DND-41 (cell line): ENCODE measurements at regions not wholly inside any gene's neighbourhood (a gene's known extent, or its start where the extent isn't known, plus 50 kb on each side); places are given as distances from the start of the nearest gene placed in this dataset.

Experiments
- ATAC-seq: fragments of 200-7000 bp; cut with Tn5 transposase; 3 replicates; pipeline ENCODE4 v1.9.1; 2021; ENCODE audit warnings: low read depth; ENCODE audit not compliant: insufficient read depth
- DNase-seq: peaks from one replicate; pipeline ENCODE4 v3.0.0-alpha.2; 2020
- H2AFZ ChIP-seq: 2 replicates; pipeline ENCODE4 v1.6.0; 2012; ENCODE audit warnings: low read depth, low read length
- H3K27ac ChIP-seq: 2 replicates; pipeline ENCODE4 v1.5.1; 2012; ENCODE audit warnings: low read length, inconsistent platforms
- H3K27me3 ChIP-seq: fragments of 200-600 bp; sonication (generic); 2 replicates; pipeline ENCODE4 v1.6.0; 2012; ENCODE audit warnings: low read length, mild to moderate bottlenecking, inconsistent platforms; ENCODE audit not compliant: insufficient read depth, poor library complexity
- H3K36me3 ChIP-seq: 2 replicates; pipeline ENCODE4 v1.5.1; 2012; ENCODE audit warnings: low read length, inconsistent platforms; ENCODE audit not compliant: insufficient read depth
- H3K4me1 ChIP-seq: 2 replicates; pipeline ENCODE4 v1.5.1; 2012; ENCODE audit warnings: mild to moderate bottlenecking, low read length; ENCODE audit not compliant: insufficient read depth
- H3K4me2 ChIP-seq: 2 replicates; pipeline ENCODE4 v1.6.0; 2012; ENCODE audit warnings: mild to moderate bottlenecking, moderate library complexity, low read length, inconsistent platforms; ENCODE audit not compliant: insufficient read depth
- H3K4me3 ChIP-seq, 2 experiments: fragments of 200-600 bp in 1 of 2; shearing (Covaris generic) in 1 of 2; 2 replicates each; pipeline ENCODE4 v1.5.1; 2012 to 2016; ENCODE audit warnings: inconsistent platforms in 2 of 2, low read length in 2 of 2, mild to moderate bottlenecking in 2 of 2, low read depth in 1 of 2, moderate library complexity in 1 of 2
- H3K79me2 ChIP-seq: 2 replicates; pipeline ENCODE4 v1.6.0; 2012; ENCODE audit warnings: low read length, inconsistent platforms; ENCODE audit not compliant: insufficient read depth
- H3K9ac ChIP-seq: 2 replicates; pipeline ENCODE4 v1.6.0; 2012; ENCODE audit warnings: low read depth, mild to moderate bottlenecking, inconsistent platforms, low read length, moderate library complexity
- H3K9me3 ChIP-seq: 2 replicates; pipeline ENCODE4 v1.5.1; 2012; ENCODE audit warnings: low read length, moderate library complexity, mild to moderate bottlenecking, inconsistent platforms; ENCODE audit not compliant: insufficient read depth, severe bottlenecking
- H4K20me1 ChIP-seq: 2 replicates; pipeline ENCODE4 v1.6.0; 2012; ENCODE audit warnings: low read length; ENCODE audit not compliant: insufficient read depth
- CTCF ChIP-seq: IDR thresholded peaks from 2 replicates; pipeline ENCODE4 v1.5.1; 2012; ENCODE audit warnings: borderline replicate concordance, low read length, moderate library complexity, mild to moderate bottlenecking; ENCODE audit not compliant: poor library complexity, severe bottlenecking; ENCODE audit errors: extremely low read depth
- EZH2 ChIP-seq: IDR thresholded peaks from 3 replicates; pipeline ENCODE4 v1.6.1; 2012; ENCODE audit warnings: borderline replicate concordance, low read depth, mild to moderate bottlenecking, moderate library complexity, low read length, inconsistent platforms; ENCODE audit not compliant: severe bottlenecking

- no peak overlapping the region for H3K4me3 ChIP-seq
- no peaks in the 10 kb centered on the region for H3K9me3 ChIP-seq
- no peaks in the 10 kb centered on the region for H4K20me1 ChIP-seq
- DNase-seq, result no peak
- H3K36me3 ChIP-seq, result no peaks in the 10 kb centered on the region
- TF ChIP-seq EZH2, result no peak
- TF ChIP-seq CTCF, result no peak
- H3K9ac ChIP-seq, result no peak overlapping the region
- H3K79me2 ChIP-seq, result no peaks in the 10 kb centered on the region
- no peaks in the 10 kb centered on the region for H3K27me3 ChIP-seq
- H3K27ac ChIP-seq, result no peak overlapping the region
- no peaks in the 10 kb centered on the region for H3K4me1 ChIP-seq
- H3K4me2 ChIP-seq, result no peak overlapping the region
- no peak for ATAC-seq
- H2AFZ ChIP-seq, result no peak overlapping the region
Measured at GRCh38 chr1:103424650-103425049, 100.8 kb upstream of the RNPC3 start.

GRCh38 chr1:103416681-103417286 lies 108.7 kb upstream of the RNPC3 start:
- H3K79me2 ChIP-seq, result no peaks in the 10 kb centered on the region
- no peak overlapping the region for H3K4me2 ChIP-seq
- DNase-seq (no peak), ATAC-seq (no peak)
- no peaks in the 10 kb centered on the region for H3K36me3 ChIP-seq
- no peak overlapping the region for H3K4me3 ChIP-seq
- TF ChIP-seq EZH2, result no peak
- no peak for TF ChIP-seq CTCF
- H3K27me3 ChIP-seq, result no peaks in the 10 kb centered on the region
- H3K27ac ChIP-seq, result no peak overlapping the region
- H2AFZ ChIP-seq, result no peak overlapping the region
- no peaks in the 10 kb centered on the region for H4K20me1 ChIP-seq
- no peaks in the 10 kb centered on the region for H3K9me3 ChIP-seq
- no peak overlapping the region for H3K9ac ChIP-seq
- H3K4me1 ChIP-seq, result no peaks in the 10 kb centered on the region

GRCh38 chr1:103387898-103388297 lies 137.6 kb upstream of the RNPC3 start:
- TF ChIP-seq EZH2, result no peak
- TF ChIP-seq CTCF, result no peak
- no peak overlapping the region for H3K4me3 ChIP-seq
- no peaks in the 10 kb centered on the region for H3K4me1 ChIP-seq
- H4K20me1 ChIP-seq, result no peaks in the 10 kb centered on the region
- H3K79me2 ChIP-seq, result no peaks in the 10 kb centered on the region
- DNase-seq (no peak), ATAC-seq (no peak)
- no peak overlapping the region for H3K27ac ChIP-seq
- H3K27me3 ChIP-seq, result no peaks in the 10 kb centered on the region
- no peaks in the 10 kb centered on the region for H3K9me3 ChIP-seq
- no peaks in the 10 kb centered on the region for H3K36me3 ChIP-seq
- H2AFZ ChIP-seq, result no peak overlapping the region
- no peak overlapping the region for H3K4me2 ChIP-seq
- no peak overlapping the region for H3K9ac ChIP-seq
